ENCODE measurements at regions not wholly inside any gene's neighbourhood (a gene's known extent, or its start where the extent isn't known, plus 50 kb on each side); places are given as distances from the start of the nearest gene placed in this dataset.

DNA sequence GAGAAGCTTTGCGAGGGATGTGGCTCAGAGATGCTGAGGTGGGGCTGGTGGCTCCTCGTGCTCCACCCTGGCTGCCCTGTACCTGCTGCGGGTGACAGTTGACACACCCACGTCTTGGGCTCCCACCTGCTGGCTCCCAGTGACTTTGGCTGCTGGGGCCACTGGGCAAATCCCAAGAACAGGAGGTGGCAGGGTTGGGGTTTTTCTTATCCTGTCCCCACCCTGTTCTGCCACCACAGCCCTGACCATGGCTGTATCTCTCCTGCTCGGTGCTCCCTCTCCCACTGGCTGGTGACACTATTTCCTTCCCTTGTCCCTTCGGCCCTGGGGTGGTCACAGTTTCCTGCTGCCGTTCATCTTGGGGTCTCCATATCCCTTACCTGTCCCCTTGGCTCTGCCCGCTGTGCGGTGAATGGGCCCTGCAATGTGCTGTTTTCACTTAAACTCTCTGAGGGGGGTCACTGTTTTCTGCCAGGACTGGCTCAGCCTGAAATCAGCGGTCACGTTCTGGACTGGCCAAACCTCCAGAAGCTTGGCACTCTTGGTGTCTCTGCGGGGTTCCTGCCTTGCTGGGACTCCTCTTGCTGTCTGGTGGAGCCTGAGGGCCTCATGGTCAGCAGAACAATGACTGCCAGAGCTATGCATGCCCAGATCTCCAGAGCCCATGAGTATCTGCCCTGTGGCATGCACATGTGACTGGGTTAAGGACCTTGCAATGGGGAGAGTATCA is 144.2 kb downstream of the IRF8 start:
- DNase-seq, result no peak

- DNase-seq, result no peak
Observed at GRCh38 chr16:86044241-86044671, 145.3 kb downstream of the IRF8 start.

GRCh38 chr16:86044881-86045590 is 146.1 kb downstream of the IRF8 start:
- DNase-seq, result no peak

DNA sequence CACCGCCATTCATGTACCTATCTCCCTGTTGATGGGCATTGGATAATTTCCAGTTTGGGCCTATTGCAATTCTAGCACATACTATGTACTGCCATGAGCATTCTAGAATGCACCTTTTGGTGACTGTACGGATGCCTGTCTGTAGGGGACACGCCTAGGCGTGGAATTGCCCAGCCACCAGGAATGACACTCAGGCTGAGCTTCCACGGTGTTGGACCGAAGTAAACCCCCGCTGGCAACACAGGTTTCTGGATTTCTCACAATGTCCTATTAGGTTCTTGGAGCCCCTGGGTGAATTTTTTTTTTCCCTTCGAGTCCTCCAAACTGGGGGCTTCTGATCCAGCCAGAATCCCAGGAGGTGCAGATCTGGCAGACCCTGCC is 146.6 kb downstream of the IRF8 start:
- no peak for DNase-seq

DNA sequence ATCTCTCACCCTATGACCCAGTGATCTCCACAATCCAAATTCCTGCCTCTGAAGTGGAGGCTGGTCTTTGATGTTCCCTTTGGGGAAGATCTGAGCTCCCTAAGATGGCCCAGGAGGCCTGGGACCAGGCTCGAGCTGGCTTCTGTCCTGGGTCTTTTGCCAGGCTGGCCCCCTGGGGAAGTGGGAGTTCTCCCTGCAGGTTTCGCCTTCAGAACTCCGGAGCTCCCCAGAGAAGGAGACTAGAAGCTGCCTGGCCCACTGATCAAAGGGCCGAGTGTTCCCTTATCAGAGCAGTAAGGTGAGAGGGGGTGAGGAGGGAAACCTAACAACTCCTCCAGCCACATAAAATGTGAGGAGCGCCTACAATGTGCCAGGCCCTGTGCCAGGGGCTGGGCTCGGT is 147.1 kb downstream of the IRF8 start:
- DNase-seq, result no peak

- DNase-seq, result no peak
Observed at GRCh38 chr16:86046667-86047270, 147.8 kb downstream of the IRF8 start.

DNA sequence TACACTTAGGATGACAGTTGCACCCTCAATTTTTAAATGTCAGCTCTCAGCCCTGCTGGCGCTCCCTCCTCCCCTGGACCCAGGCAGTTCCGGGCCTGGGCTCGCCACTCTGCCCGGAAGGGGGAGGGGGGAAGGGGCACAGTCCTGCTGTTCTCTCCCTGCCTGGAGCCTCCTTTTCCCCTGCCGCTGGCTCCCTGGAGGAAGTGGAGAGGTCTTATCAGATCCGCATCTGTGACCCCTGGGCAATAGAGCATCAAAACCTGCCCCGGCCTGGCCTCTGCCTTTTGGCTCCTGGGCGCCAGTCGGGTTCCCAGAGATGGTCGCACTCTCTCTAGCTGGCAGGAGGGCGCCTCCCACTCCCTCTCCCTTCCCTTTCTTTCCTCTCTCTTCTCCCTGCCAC is 149.3 kb downstream of the IRF8 start:
- DNase-seq, result no peak

GRCh38 chr16:86048882-86049585 is 150.1 kb downstream of the IRF8 start:
- DNase-seq, result no peak

GRCh38 chr16:86049641-86050040 is 150.7 kb downstream of the IRF8 start:
- no peak for DNase-seq

GRCh38 chr16:86050111-86050510 is 151.1 kb downstream of the IRF8 start:
- DNase-seq, result no peak

GRCh38 chr16:86050591-86051367 is 151.8 kb downstream of the IRF8 start:
- DNase-seq, result no peak

DNA sequence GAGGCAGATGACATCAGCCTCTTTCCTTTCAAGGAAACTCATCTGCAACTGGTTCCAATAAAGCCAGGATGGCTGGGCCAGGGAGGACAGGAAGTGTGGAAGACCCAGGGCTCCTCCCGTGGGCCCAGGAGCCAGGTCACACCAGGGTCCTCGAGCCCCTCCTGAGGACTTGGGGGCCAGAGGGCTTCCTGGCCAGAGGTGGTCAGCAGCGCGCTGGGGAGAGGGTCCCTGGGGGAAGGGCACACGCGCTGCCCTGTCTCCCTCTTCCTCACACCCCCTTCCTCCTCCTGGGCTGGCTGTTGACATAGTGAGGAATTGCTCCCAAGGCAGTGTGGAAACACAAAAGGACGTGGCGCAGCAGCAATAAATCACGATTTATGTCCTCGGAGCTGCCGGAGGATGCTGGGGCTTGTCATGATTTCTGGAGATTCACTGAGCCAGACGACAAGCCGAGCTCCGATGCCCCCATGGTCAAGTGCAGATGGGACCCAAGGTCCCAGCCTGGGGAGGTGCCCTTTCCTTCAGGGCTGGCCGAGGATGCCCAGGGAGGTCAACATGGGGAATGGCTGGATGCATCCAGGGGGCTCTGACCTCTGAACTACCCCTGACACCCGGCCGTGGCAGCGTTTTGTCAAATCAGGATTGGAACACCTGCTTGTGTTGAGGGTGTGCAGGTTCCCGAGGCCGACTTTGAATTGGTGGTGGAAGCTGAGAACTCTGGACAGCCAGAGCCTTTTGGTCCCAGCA is 152.6 kb downstream of the IRF8 start:
- DNase-seq, result no peak

DNA sequence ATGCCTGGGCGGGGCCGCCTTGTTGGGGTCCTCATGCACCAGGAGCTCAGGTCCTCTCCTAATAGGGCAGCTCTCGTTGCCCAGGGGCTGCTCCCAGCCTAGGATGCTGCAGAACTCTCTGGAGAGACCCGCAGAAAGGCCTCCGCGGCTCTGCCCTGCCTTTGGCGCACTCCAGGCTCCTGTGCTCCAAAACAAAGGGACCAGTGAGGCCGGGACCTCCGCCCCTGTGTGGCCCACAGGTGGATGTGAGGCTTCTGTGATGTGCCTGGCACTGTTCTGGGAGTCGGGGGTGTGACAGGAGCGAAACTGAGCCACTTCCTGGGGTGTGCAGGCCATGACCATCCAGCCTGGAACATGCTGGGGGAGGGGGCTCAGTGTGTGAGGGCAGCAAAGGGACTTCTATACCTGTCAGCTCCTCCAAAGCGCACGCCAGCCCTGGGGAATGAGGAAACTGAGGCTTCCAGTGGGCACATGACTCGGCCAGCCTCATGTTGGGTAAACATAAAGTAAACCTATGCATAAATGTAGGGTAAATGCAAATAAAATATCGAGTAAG is 153.2 kb downstream of the IRF8 start:
- DNase-seq, result no peak

GRCh38 chr16:86052926-86053325 is 154.0 kb downstream of the IRF8 start:
- DNase-seq, result no peak

DNA sequence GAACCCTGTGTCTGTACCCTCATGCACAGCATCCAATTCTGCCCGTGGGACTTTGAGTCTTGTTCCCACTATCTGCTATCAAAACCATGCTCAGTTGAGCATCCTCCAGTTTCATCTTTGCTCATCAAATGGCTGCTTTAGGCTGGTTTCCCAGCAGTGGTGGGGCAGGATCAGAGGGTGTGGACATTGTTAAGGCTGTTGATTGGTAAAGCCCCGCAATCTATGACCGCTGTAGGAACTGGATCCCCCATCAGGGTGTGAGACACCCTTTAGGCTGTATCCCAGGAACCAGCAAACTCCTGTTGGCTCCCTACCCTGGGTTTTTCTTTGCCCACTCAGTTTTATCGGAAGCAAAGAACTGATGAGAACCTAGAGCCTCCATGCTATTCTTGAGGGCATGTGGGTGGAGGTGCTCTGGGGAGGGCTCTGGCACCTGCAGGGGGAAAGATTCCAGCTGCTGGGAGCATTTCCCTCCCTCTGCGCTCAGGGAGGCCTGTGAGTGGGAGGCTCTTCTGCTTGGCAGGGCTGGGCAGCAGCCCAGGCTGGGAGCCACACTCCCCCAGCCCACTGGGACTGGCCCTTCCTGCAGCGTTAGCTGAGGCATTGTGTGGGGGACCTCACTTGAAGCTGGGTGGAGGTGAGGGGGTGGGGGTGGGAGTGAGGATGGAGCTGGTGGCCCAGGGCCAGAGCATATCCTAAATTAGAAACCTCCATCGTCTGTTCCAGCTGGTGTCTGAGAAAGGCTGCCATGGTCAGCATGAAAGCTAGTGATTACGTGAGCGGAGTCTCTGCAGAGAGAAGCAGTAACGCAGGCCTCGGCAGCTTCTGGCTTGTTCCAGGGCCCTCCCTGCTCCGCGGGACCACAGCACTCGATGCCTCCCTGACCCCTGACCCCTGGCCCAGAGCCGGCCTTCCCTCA is 160.6 kb downstream of the IRF8 start:
- no peak for DNase-seq

GRCh38 chr16:86060381-86061317 is 161.7 kb downstream of the IRF8 start:
- no peak for DNase-seq

- no peak for DNase-seq
Observed at GRCh38 chr16:86061318-86061695, 162.3 kb downstream of the IRF8 start.

GRCh38 chr16:86061721-86062120 is 162.8 kb downstream of the IRF8 start:
- no peak for DNase-seq

GRCh38 chr16:86062271-86062965 is 163.5 kb downstream of the IRF8 start:
- no peak for DNase-seq
